Pancreas (tissue), 10 donors: ENCODE measurements at regions not wholly inside any gene's neighbourhood (a gene's known extent, or its start where the extent isn't known, plus 50 kb on each side); places are given as distances from the start of the nearest gene placed in this dataset.
"Not testable (repeated sequence)": the region's sequence is repeated elsewhere in the genome, so short reads cannot be mapped to it uniquely, and the experiment has no call there.

Experiments used
- ATAC-seq, 4 donors: fragments of 200-7000 bp; cut with Tn5 transposase; one replicate each; pipeline versions ENCODE4 v1.8.0 to v1.9.1; 2020; ENCODE audit warnings: mild to moderate bottlenecking in 4 of 4, moderate library complexity in 4 of 4
- DNase-seq, 6 donors: peaks; one replicate each; pipeline ENCODE4 v3.0.0-alpha.2; 2020
- FAIRE-seq: peaks from 2 replicates; lab custom pipeline; 2012; peaks lifted over from hg19 to GRCh38; lab: Jason Lieb, UNC
- H3K27ac ChIP-seq, 4 donors: fragments of 200-600 bp; sonication (generic); 1 replicate in 3 of 4; 2 replicates in 1 of 4; pipeline versions ENCODE4 v1.5.0 to v1.8.0; 2020
- H3K27me3 ChIP-seq, 4 donors: fragments of 200-600 bp; one replicate each; pipeline ENCODE4 v1.8.0; 2021
- H3K36me3 ChIP-seq, 3 donors: fragments of 200-600 bp; sonication (generic) in 1 of 3; one replicate each; pipeline versions ENCODE4 v1.5.0 to v1.8.0; 2020 to 2021
- H3K4me1 ChIP-seq, 3 donors: fragments of 200-600 bp; one replicate each; pipeline ENCODE4 v1.8.0; 2021
- H3K4me3 ChIP-seq, 4 donors: fragments of 200-600 bp; sonication (generic) in 2 of 4; one replicate each; pipeline versions ENCODE4 v1.5.0 to v1.8.0; 2020 to 2021
- H3K9me3 ChIP-seq, 4 donors: fragments of 200-600 bp; one replicate each; pipeline ENCODE4 v1.8.0; 2021
- CTCF ChIP-seq, 4 donors: fragments of 200-600 bp; sonication (generic) in 3 of 4; IDR thresholded peaks; one replicate each; pipeline versions ENCODE4 v1.5.0 to v1.8.0; 2021; ENCODE audit warnings: antibody characterized with exemption in 4 of 4
- WGBS, 2 donors: extraction: QIAGEN DNeasy Blood & Tissue Kit; methylation state at CpG; one replicate each; pipeline ENCODE4 v1.1.7; 2013; 5-methylcytosine and 5-hydroxymethylcytosine counted together
- intact Hi-C, 3 donors: fragments of 100-400 bp; cut with DNase I; formaldehyde crosslinking; loops; one replicate each; pipeline versions ENCODE4 v1.11.1 to v1.14.2; 2022
- donor health status: healthy with polysubstance abuse.
- donor health status: DM: no; HTN: no; CAD: no; lungs with moderate emphysema.
- donor health status: DM: no; HTN: no; CAD: no.
- donor health status: control.
- donor health status: control.
- donor health status: Bipolar disorder and iron deficiency.
- donor health status: DM: yes; HTN: yes; CAD: no.
- donor health status: DM: no; HTN: no; CAD: no.
- donor health status: DM: no; HTN: no; CAD: no.
- donor health status: DM: yes; HTN: yes; CAD: no.

GRCh38 chr2:226172309-226172708 lies 627.3 kb downstream of the IRS1 start:
- Histone ChIP-seq H3K4me1 (no peaks in the 10 kb centered on the region), H3K36me3 (no peaks in the 10 kb centered on the region), H3K27ac (no peak overlapping the region), H3K27me3 (no peaks in the 10 kb centered on the region), H3K4me3 (no peak overlapping the region), H3K9me3 (no peaks in the 10 kb centered on the region)
- intact Hi-C loops = no loop called here
- FAIRE-seq = no peak
- WGBS, 2 donors = 86 to 94% methylated on average over 4 of the region's 4 CpGs
- ATAC-seq = no peak
- no peak for DNase-seq
- no peak for TF ChIP-seq CTCF (IDR thresholded peaks at IDR 0.05)

DNA sequence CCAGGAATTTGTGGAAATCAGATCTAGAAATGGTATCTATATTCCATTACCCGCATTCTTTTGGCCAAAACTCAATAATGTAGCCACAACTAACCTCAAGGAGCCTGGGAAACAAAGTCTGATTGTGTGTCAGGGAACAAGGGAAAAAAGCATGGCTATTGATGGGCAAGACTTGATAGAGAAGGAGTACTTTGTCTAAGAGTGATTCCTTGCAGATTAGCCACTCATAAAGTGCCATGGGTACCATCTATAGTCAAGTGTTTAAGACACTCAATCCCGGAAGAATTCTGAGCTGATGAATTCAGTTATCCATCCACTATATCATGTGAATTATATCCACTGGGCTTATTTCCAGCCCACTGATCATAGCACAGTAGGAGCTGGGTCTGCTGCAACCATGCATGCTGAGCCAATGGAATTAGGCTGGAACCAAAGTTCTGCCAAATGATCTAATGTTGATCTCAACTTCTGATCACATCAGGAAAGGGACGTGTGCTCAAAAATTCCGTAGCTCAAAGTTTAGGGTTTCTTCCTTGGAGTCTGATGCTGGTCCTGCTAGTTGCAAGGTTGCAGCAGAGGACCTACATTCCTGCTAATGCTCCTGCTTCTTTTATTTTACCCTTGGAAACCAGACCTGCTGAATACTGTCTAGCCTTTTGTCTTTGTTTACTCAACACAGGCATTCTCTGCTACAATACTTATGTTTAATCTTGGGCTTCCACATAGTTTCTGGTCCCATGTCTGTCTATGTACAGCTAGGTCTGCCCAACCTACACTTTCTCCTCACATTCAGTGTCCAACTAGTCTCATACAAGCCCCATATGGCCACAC lies 629.7 kb downstream of the IRS1 start:
- H3K9me3 ChIP-seq = no peaks in the 10 kb centered on the region
- H3K27ac ChIP-seq = no peak overlapping the region
- no peak for ATAC-seq
- no peak overlapping the region for H3K4me3 ChIP-seq
- H3K4me1 ChIP-seq = no peaks in the 10 kb centered on the region
- no peaks in the 10 kb centered on the region for H3K27me3 ChIP-seq
- no peak for TF ChIP-seq CTCF (IDR thresholded peaks at IDR 0.05)
- DNase-seq = no peak
- FAIRE-seq = no peak
- H3K36me3 ChIP-seq = no peaks in the 10 kb centered on the region
- intact Hi-C loops = no loop called here
- WGBS, 2 donors = 80 to 89% methylated on average over 4 of the region's 4 CpGs

GRCh38 chr2:226168496-226169160 lies 631.0 kb downstream of the IRS1 start:
- intact Hi-C loops = no loop called here
- WGBS, 2 donors = 66 to 79% methylated on average over 4 of the region's 4 CpGs
- Histone ChIP-seq H3K27me3 (no peaks in the 10 kb centered on the region), H3K27ac (no peak overlapping the region), H3K4me3 (no peak overlapping the region), H3K4me1 (no peaks in the 10 kb centered on the region), H3K36me3 (no peaks in the 10 kb centered on the region), H3K9me3 (no peaks in the 10 kb centered on the region)
- ATAC-seq = no peak
- no peak for FAIRE-seq
- no peak for DNase-seq
- no peak for TF ChIP-seq CTCF (IDR thresholded peaks at IDR 0.05)

DNA sequence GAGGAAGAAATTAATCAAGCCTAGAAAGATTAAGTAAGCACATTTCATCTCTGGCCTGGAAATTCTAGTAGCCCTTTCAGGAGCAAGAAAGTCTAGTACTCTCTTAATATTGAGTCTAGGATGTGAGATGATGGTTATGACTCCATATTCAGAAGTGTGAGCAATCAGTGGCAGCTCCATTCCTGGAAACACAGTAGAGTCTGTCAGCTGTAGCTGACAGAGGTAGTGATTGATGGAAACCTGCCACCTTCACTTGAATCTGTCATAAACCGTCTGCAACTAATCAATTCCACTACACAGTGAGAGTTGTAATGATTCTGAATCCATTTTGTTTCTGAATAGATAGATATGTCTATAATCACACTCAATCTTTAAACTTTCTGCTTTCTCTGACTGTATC lies 635.1 kb downstream of the IRS1 start:
- no peak overlapping the region for H3K27ac ChIP-seq
- H3K4me1 ChIP-seq = no peaks in the 10 kb centered on the region
- WGBS, 2 donors = 18 to 32% methylated on average over 1 of the region's 1 CpG
- ATAC-seq (no peak), DNase-seq (no peak), FAIRE-seq (no peak)
- H3K9me3 ChIP-seq = no peaks in the 10 kb centered on the region
- intact Hi-C loops = no loop called here
- H3K36me3 ChIP-seq = no peaks in the 10 kb centered on the region
- TF ChIP-seq CTCF (IDR thresholded peaks at IDR 0.05) = no peak
- H3K27me3 ChIP-seq = no peaks in the 10 kb centered on the region
- H3K4me3 ChIP-seq = no peak overlapping the region

DNA sequence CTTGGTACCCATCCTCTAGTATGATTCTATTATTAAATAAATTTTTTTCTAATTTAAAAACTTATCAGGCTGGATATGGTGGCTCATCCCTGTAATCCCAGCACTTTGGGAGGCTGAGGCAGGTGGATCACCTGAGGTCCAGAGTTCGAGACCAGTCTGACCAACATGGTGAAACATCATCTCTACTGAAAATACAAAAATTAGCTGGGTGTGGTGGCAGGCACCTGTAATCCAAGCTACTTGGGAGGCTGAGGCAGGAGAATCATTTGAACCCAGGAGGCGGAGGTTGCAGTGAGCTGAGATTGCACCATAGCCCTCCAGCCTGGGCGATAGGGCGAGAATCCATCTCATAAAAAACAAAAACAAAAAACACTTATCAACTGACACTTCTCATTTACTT lies 639.0 kb downstream of the IRS1 start:
- ATAC-seq = not testable (repeated sequence)

More for the DNA sequence above, 639.0 kb downstream of the IRS1 start:
- H3K9me3 ChIP-seq, H3K4me3 ChIP-seq, intact Hi-C loops, FAIRE-seq, DNase-seq, H3K36me3 ChIP-seq, H3K4me1 ChIP-seq, H3K27me3 ChIP-seq: not testable (repeated sequence)
- WGBS, 2 donors = 86 to 95% methylated on average over 4 of the region's 4 CpGs
- peak overlapping the region in 1 of 4 donors; percentile 54 for H3K27ac ChIP-seq
